ENCODE measurements at regions not wholly inside any gene's neighbourhood (a gene's known extent, or its start where the extent isn't known, plus 50 kb on each side); places are given as distances from the start of the nearest gene placed in this dataset.

DNA sequence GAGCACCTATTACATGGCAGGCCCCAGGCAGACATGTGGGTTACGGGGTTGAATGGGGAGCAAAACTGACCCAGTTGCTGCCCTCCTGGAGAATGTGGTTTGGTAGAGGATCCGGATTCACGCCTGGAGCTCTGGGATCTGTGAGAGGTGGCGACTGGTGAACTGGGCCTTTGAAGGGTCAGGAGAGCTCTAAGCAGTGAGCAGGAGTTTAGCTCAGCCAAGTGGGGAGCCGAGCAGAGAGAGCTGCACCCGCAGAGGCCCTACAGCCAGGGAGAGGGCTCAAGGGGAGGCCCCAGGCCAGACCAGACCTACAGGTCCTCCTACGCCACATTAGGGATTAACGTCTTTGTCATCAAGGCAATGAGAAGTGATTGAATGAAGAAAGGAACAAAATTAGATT, 179.8 kb upstream of the TLE3 start:
- DNase-seq (ENCODE audit: low spot score), result no peak

DNA sequence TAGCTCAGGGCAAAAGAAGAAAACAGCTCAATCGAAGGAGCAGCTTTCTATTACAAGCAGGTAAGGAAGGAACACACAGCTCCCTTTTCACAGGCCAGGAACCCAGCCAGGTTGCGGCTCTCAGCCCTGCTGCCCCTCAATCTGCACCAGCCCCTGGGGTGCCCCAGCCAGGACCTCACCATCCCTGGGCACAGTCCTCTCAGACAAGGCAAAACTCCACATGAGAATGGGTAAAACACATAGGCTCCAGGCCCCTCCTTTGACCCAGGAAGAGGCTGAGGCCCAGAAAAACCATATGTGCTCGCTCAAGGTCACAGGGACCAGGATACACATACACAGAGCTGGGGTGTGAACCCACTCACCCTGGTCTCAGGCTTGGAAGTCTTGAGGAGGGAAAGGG, 178.7 kb upstream of the TLE3 start:
- DNase-seq (ENCODE audit: low spot score), result no peak

DNA sequence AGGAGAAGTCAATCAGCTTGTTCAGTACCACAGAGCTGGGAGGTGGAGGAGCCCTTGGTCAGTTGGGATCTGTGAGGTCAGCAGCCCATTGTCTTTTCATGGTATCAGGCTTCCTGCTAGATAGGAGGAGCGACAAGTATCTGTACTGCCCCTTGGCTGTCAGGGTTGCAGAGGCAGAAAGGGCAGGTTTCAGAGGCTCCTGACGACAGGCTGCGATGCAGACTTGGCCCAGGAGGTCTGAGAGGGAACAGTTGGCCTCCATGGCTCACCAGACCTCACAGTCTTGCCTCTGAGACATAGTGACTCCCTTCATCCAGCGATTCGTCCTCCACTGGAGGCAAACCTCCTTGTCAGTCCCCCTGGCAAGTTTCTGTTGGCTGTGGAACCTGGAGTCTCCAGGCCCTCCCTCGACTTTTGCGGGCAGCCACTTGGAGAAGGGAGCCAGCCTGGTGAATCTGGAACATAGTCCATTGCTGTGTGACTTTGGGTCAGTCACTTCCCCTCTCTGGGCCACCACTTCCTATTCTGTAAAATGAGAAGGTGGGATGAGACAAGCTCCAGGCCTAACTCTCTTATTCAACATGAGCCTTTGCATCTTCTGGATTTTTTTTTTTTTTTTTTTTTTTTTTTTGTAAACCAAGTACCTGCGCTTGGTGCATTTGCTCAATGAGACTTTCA, 177.9 kb upstream of the TLE3 start:
- DNase-seq (ENCODE audit: low spot score), result no peak

DNA sequence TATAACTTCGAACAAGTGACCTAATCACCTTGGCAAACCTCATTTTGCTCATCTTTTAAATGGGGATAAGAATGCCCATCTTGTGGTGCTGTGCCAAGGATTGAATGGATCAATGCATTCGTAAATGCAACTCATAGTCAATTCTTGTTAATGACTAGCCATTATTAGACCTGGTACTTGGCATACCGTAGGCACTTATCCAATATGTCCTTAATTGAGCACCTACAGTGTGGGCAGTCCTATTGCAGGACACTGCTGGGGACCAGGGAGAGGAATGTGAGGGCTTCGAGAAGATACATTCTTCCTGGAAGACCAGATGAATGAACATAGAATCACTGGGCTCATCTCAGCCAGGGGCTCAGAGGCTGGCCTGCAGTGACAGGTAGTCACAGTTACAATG, 177.2 kb upstream of the TLE3 start:
- no peak for DNase-seq (ENCODE audit: low spot score)

DNA sequence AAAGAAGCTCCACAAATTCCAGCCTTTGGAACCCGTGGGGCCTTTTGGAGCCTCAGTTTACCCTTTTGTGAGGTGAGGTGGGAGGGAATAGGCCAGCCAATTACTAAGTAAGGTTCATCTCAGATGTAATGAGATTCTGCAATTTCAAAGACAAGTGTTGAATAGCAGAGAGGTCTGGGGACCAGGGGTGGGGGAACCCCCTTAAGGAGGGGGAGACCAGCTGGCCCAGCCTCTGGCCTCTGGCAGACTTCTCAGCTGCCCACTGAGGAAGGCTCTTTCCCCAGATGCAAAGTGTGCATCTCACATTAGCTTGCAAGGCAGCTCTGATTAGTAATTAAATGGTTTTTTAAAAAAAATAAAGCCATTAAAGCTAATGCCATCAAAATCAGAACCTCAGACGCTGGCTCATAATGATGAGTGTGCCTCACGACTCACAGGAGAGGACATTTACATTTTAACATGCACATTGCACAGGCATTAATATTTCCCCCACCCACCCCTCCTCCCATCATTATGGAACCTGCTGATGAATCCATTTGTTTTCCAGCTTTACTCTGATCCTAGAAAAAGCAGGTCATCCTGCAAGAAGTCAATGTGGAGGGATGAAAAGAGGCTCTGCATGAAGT, 176.7 kb upstream of the TLE3 start:
- no peak for DNase-seq (ENCODE audit: low spot score)

DNA sequence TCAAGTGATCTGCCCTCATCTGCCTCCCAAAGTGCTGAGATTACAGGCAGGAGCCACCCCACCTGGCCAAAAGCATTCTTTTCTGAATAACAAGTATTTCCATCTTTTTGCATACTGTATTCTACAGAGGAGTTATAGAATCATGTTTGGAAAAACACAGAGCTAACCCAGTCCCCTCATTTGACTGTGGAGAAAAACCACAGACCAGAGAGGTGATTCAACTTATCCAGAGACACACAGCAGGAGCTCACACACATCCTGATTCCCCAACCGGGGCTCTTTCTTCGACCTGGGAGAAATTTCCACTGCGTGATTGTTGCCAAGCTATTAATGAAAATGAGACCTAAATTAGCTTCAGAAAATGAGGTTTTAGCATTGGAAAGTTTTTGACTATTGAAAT, 176.1 kb upstream of the TLE3 start:
- DNase-seq (ENCODE audit: low spot score), result no peak

DNA sequence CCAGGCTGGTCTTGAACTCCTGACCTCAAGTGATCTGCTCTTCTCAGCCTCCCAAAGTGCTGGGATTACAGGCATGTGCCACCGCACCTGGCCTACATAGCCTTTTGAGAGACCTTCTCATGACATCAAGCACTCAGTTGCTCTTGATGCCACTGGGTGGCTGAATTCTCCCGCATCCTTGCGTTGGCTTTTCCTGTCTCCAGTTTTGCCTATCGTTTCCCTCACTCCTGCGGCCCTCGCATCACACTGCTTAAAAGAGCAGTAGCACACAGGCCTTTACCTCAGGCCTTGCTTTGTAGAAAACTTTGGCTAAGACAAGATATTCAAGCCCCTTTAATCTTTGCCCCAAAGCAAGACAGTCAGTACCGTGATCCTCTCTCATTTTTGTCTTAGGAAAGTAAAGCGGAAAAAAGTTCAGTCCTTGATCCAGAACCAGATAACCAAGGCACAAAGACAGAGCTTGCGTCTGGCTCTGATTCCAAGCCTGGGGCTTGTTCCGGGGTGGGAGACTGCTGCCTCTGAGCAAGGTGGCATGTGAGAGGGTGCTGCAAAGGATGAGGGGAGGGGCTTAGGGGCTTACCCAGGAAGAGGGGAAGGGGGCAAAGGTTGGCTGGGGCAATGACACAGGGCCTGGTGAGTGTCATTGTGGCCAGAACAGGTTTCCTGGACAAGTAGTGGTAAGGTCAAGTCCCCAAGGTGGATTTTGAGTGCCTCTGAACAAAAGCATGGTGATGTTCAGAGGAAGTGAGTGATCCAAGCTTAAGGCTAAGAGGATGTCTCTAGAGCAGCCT, 175.0 kb upstream of the TLE3 start:
- no peak for DNase-seq (ENCODE audit: low spot score)

DNA sequence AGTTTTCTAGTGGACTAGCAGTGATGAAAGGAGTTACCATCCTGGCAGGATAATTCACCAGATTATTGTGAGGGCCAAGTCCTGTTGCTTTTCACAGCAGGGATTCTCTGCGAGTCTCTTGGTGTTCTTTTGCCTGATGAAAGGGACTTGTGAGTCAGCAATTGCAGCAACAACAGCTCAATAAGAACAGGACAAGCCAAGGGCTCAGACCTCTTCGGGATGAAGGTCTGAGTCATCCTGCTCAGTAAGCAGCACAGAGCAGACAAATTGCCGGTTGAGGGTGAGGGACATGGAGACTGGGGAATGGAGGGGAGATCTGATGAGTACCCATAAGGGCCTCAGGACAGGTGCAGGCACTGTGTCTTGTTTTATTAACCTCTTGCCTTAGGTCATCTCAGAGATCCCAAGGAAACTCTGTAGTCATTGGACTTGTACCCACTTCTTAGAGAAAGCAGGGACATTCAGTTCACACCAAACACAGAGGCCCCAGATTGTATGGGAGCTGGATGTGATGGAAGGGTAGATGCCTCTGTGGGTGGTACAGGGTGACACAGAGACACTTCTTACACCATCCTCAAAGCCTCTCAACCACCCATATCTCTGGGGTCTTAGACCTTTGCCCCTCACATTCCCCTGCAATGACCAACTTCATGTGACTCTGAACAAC, 173.8 kb upstream of the TLE3 start:
- DNase-seq (ENCODE audit: low spot score), result peak; percentile 85

DNA sequence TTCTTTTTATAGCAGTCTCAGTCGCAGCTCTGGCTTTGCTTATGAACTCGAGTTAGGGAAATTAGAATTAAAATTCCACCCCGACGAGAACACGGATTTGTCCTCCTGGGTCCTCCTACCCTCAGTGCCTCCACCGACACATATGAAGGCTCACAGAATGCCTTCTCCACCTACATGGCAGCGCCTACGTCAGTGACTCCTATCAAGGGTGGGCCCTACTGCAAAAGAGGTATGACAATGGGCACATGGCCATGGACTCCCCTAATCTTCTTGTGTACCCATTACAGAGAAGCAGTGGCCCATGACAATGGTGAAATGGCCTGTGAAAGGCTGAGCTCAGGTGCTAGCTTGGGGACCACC, 173.0 kb upstream of the TLE3 start:
- no peak for DNase-seq (ENCODE audit: low spot score)

DNA sequence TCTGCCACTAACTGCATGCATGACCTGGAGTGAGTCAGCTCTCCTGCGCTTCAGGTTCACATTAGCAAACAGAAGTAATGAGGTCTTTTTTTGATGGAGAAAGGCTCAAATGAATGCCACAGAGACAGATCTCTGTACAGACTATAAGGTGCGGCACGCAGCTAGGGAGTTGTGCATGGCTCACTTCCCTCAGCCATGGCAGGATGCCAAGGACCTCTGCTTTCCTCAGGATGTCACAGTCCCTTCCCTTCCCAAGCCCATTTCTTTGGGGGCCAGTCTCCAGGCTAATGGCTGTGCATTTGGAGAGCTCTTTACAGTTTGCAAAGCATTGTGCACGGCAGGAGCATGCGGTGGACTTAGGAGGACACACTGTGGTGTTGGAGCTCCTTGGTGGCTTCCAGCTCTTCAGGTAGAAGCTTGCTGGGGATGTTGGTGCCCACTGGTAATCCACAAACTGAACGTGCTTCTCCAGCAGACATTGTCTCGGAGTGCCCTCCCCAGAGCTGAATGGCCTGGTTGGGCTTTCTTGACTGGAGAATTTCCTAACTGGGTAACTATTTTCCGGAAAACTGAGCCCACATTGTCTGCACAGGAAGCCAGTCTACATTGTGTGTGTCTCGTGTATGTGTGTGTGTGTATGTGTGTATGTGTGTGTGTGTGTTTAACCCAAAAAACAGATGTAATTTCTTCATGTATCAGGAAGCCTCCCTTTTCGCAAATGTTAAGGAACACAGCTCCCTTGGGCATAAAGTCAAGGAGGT, 172.5 kb upstream of the TLE3 start:
- no peak for DNase-seq (ENCODE audit: low spot score)

DNA sequence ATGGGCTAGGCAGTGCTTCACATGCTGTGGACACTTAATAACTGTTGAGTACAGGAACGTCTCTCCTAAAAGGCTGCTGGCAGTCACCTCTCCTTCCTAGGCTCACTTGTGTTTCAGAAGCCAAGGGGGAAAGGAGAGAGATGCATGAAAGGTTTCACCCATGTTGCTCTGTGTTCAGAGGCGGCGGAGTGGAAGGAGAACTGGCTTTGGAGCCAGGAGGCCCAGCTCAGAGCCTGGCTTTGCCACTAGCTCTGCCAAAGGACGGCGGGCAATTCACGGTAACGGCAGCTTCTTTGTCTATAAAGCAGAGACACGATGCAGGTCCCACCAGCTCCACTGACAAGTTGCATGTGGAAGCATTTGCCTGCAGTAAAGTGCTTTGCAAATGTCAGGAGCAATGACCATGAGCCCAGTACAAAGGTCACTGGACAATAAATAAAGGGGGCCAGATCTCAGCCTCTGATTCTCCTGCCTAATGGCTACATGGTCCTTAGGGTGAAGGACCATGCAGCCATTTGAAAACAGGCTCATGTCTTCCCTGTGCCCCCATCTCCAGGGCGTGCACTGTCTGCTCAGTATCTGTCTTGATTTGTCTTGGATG, 171.7 kb upstream of the TLE3 start:
- no peak for DNase-seq (ENCODE audit: low spot score)

DNA sequence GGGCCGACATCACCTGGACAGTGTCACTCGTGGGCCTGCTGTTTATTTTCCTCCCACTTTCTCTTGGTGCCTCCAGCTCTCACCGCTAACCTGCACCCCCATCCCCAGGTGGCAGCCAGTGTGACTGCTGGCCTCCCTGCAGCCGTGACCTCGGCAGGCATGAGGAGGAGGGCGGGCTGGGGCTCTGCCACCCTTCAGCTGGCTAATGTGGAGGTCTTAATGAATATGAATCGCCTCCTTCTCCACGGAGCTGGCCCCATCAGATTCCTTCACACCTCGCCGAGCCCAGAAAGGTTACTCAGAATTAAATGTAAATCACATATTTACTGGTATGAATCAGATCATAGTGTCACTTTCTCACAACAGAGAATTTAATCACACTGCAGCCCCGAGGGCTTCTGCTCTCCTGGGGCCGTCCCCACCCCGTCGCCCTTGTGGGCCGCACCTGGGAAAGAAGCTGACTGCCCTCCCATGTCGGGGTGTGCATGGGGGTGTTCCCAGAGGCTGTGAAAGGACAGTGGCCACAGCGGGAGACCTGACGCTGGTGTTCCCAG, 171.1 kb upstream of the TLE3 start:
- DNase-seq (ENCODE audit: low spot score), result no peak

DNA sequence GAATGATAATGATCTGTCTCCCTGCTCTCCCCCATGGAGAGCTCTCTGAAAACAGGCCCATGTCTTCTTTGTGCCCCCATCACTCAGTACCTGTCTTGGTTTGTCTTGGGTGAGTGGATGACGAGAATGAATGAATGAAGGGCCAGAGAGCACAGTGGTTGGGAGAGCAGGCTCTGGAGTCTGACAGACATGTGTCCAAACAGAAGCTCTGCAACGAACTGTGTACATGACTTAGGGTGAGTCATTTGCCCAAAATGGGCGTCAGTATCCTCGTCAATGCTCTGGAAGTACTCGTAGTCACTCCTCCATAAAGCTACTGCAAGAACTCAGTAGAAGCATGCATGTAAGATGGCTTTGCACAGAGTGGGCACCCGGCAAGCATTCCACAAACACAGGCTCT, 170.2 kb upstream of the TLE3 start:
- DNase-seq (ENCODE audit: low spot score), result no peak

DNA sequence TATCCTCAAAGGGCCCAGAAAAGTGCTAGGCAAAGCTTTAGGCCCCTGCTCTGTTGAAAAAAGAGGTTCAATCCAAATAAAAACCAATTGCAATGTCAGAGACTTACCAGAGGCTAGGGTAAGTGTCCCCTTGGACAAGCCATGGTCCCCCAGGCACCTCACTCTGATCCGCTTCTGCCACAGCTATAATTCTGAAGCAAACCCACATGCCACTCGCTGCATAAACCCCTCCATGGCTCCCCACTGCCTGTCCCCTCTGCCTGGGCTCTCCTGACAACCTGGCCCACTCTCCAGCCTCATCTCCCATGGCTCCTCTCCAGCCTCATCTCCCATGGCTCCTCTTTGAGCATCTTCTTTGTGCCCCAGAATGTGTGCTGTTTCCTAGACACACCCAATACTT, 169.6 kb upstream of the TLE3 start:
- DNase-seq (ENCODE audit: low spot score), result no peak

DNA sequence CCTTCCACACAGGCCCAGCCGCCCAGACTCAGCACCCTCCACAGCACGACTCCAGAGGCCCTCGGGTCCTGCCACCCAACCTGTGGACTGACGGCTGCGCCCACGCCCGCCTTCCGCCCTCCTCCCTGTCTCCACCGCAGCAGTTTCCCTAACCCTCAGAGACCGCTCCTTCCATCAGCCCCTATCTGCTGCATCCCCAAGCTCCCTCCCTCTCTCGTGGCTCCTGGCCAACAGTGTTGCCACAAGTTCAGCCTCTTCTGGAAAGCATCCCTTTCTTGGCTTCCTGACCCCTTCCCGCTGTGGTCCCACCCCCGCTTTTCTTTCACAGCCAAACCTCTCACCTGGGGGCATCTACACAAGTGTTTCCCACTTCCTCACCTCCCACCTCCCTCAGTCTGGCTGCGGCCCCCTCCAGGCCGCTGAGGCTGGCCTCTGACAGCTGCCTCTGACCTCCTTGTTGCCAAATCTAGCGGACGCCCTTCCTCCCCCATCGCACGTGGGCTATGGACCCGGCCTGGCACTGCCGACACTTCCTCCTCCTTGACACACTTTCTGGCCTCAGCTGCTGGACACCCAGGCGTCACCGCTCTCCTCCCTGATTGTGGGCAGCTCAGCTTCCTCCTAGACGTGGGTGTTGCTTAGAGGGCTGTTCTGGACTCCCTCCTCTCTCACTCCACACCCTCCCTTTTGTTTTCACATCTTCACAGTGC, 168.8 kb upstream of the TLE3 start:
- DNase-seq (ENCODE audit: low spot score), result no peak

DNA sequence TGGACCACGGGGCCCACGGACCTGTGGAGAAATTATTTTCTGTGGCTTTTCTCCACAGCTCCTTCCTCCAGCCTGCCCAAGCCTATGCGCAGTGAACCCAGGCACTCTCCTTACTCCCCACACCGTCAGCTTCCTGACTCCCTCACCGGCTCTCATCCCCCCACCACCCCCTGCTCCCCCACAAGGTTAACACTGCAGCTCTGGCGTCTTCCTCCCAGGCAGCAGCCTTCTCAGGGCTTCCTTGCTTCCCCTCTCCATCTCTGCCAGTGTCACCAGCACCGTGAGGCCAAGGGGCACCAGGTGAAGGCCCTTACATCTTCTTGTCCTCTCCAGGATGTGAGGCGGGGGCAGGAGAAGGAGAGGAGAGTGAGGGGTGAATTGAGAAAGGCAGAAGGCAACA, 168.3 kb upstream of the TLE3 start:
- no peak for DNase-seq (ENCODE audit: low spot score)

DNA sequence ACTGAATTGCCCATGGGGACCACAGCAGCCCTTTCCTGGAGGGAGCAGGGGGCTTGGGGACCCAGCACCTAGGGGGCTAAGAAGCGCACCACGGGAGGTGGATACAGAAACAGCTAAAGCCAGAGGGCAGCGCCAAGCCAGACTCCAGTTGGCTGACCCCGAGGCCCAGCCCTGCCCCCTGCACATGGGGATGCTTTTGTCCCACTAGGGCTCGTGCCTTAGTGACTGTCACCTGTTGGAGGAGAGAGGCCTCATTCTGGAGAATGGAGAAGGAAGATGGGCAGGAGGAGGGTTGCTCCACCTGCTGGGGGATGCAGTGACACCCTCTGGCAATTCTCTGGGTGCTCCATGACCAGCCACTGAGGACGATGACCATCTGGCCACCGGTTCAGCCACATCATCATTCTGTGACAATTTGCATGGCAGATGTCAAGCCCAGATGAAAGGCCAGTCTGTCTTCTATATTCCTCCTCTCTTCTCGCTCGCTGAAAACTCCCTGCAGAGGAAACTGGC, 167.8 kb upstream of the TLE3 start:
- no peak for DNase-seq (ENCODE audit: low spot score)

DNA sequence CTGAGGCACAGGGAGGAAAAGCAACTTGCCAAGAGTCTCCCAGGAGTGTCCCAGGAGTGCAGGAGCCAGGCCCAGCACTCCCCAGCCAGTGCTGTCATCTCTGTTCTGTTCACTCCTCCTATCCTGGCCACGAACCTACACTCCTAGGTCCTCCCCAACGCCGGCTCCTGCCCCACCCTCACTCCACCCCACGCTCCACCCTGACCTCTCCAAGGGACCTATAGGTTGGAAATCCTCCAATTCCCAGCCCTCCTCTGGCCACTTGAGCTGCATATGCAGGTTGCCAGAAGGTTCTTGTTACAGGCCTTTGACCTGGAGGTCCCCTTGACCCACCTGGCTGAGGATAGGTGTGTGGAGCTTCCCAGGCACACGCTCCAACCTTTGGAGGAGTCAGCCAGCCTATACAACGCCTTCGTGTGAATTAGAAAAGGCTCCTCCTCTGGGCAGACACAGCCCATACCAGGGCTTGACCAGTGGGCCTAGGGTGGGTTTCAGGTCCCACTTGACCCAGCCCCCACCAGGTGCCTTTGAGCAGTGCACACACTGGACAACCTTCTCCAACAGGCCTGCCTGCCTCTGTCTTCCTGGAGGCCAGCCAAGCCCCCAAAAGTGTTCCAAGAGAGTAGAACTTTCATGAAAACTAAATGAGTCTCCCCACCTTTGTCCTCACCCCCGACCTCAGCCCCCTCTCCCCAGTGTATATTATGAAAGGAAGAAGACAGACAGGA, 167.2 kb upstream of the TLE3 start:
- DNase-seq (ENCODE audit: low spot score), result no peak

DNA sequence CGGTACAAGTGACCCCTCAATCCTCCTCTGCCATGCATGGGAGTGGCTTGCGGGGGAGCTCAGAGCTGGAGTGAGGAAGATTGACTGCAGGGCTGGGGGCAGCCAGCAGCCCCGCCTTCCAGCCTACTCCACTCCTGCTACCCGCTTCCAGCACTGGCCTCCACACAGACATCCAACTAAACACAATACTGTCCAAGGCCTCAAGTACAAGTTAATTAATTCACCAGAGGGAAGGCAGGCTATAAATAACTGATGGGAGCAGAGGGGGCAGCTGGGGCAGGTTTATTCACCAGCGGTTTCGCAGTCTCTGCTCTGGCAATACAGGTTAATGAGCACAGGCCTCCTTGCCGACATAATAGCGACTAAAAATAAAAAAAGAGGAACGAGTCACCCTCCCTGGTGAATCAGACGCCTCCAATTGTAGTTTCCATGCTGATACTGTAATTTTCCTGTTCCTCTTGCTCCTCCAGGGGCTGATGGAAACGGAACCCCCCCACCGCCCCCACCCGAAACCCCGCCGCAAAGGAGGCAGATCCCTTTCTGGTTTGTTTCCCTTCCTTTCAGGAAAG, 166.4 kb upstream of the TLE3 start:
- no peak for DNase-seq (ENCODE audit: low spot score)

Data from hepatic stellate cell (primary cell).